Ishikawa (cell line): ENCODE measurements at regions not wholly inside any gene's neighbourhood (a gene's known extent, or its start where the extent isn't known, plus 50 kb on each side); places are given as distances from the start of the nearest gene placed in this dataset.

Source experiments
- CEBPB ChIP-seq: IDR thresholded peaks from 2 replicates; pipeline ENCODE4 v1.6.1; 2012
- CREB1 ChIP-seq: IDR thresholded peaks from 2 replicates; pipeline ENCODE4 v1.6.1; 2012; ENCODE audit warnings: low read depth
- EP300 ChIP-seq: IDR thresholded peaks from 2 replicates; pipeline ENCODE4 v1.6.1; 2012; ENCODE audit warnings: borderline replicate concordance
- FOXM1 ChIP-seq: IDR thresholded peaks from 2 replicates; pipeline ENCODE4 v1.6.1; 2012; ENCODE audit warnings: low read depth, borderline replicate concordance
- RAD21 ChIP-seq: IDR thresholded peaks from 2 replicates; pipeline ENCODE4 v1.6.1; 2012; ENCODE audit warnings: low read depth
- REST ChIP-seq: IDR thresholded peaks from 2 replicates; pipeline ENCODE4 v1.6.1; 2012; ENCODE audit warnings: low read depth, mild to moderate bottlenecking
- TAF1 ChIP-seq: IDR thresholded peaks from 2 replicates; pipeline ENCODE4 v1.6.1; 2012; ENCODE audit warnings: low read depth, mild to moderate bottlenecking
- TCF12 ChIP-seq: IDR thresholded peaks from 2 replicates; pipeline ENCODE4 v1.6.1; 2012; ENCODE audit warnings: low read depth
- YY1 ChIP-seq: IDR thresholded peaks from 2 replicates; pipeline ENCODE4 v1.6.1; 2012; ENCODE audit warnings: low read depth
- TF ChIP-seq, protein P1 (sequence below): IDR thresholded peaks from 2 replicates; pipeline ENCODE4 v1.6.1; 2012

- TF ChIP-seq, protein P1, sequence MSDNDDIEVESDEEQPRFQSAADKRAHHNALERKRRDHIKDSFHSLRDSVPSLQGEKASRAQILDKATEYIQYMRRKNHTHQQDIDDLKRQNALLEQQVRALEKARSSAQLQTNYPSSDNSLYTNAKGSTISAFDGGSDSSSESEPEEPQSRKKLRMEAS = no peak
- TF ChIP-seq CREB1 (no peak), RAD21 (no peak), CEBPB (no peak), TAF1 (no peak), REST (no peak), EP300 (no peak), TCF12 (no peak), YY1 (no peak), FOXM1 (no peak)
Observed at GRCh38 chr20:11103866-11104265, 430.1 kb upstream of the JAG1 start.
